Endothelial cell of umbilical vein (primary cell): ENCODE measurements at regions not wholly inside any gene's neighbourhood (a gene's known extent, or its start where the extent isn't known, plus 50 kb on each side); places are given as distances from the start of the nearest gene placed in this dataset.

ENCODE experiments used
- BruUV-seq: library from RNA; stranded (reverse); fragments of 400-500 nt; replicated peaks from 2 replicates; lab custom pipeline; 2021; lab: Mats Ljungman, UMichigan
- CTCF ChIA-PET: fragments of 300-600, 350-600 bp; sonication (Branson Sonifier 250); formaldehyde crosslinking; loops from one replicate; lab custom pipeline; 2021; ENCODE audit warnings: antibody characterized with exemption, inconsistent platforms; lab: Charles Lee
- POLR2A ChIA-PET: fragments of 300-600, 350-600 bp; sonication (Branson Sonifier 250); formaldehyde crosslinking; loops from one replicate; lab custom pipeline; 2021; ENCODE audit warnings: antibody characterized with exemption, inconsistent platforms; lab: Charles Lee
- DNase-seq: peaks from one replicate; pipeline ENCODE4 v3.0.0-alpha.2; 2011; ENCODE audit warnings: low read depth, low spot score
- FAIRE-seq: peaks from 2 replicates; lab custom pipeline; 2011; peaks lifted over from hg19 to GRCh38; lab: Jason Lieb, UNC
- H2AFZ ChIP-seq: 2 replicates; pipeline ENCODE4 v1.6.0; 2012; ENCODE audit warnings: low read depth, low read length, control low read depth, inconsistent platforms
- H3K27ac ChIP-seq: 2 replicates; pipeline ENCODE4 v1.5.1; 2011; ENCODE audit warnings: low read depth, mild to moderate bottlenecking, control low read depth, low read length, moderate library complexity; ENCODE audit not compliant: insufficient read depth
- H3K27me3 ChIP-seq, 2 experiments: 2 replicates each; pipeline versions ENCODE4 v1.6.0 to v1.6.1; 2011; ENCODE audit warnings: low read length in 2 of 2, mixed read lengths in 1 of 2; ENCODE audit not compliant: control insufficient read depth in 2 of 2, insufficient read depth in 2 of 2
- H3K36me3 ChIP-seq, 2 experiments: 2 replicates in 1 of 2; 3 replicates in 1 of 2; pipeline ENCODE4 v1.5.1; 2011; ENCODE audit warnings: low read length in 2 of 2, mild to moderate bottlenecking in 1 of 2, moderate library complexity in 1 of 2; ENCODE audit not compliant: control insufficient read depth in 2 of 2, insufficient read depth in 2 of 2; ENCODE audit errors: extremely low read depth in 1 of 2
- H3K4me1 ChIP-seq: 3 replicates; pipeline ENCODE4 v1.5.1; 2011; ENCODE audit warnings: mild to moderate bottlenecking, low read length; ENCODE audit not compliant: control insufficient read depth, insufficient read depth; ENCODE audit errors: extremely low read depth
- H3K4me2 ChIP-seq: 2 replicates; pipeline ENCODE4 v1.6.1; 2011; ENCODE audit warnings: low read length, control low read depth, mixed read lengths; ENCODE audit not compliant: insufficient read depth
- H3K4me3 ChIP-seq, 3 experiments: fragments of 200-600 bp in 1 of 3; sonication (generic), shearing (Covaris generic) in 1 of 3; replicated peaks in 1 of 3; 2 replicates each; pipeline ENCODE4 v1.5.1; 2011 to 2016; ENCODE audit warnings: control low read depth in 3 of 3, low read length in 3 of 3, mild to moderate bottlenecking in 2 of 3, inconsistent platforms in 1 of 3, low read depth in 1 of 3, moderate library complexity in 1 of 3; ENCODE audit not compliant: insufficient read depth in 1 of 3
- H3K79me2 ChIP-seq: 2 replicates; pipeline ENCODE4 v1.6.0; 2012; ENCODE audit warnings: low read length, inconsistent platforms; ENCODE audit not compliant: control insufficient read depth, insufficient read depth
- H3K9ac ChIP-seq: replicated peaks from 2 replicates; pipeline ENCODE3; 2011; ENCODE audit warnings: low read length, control low read depth; ENCODE audit not compliant: insufficient read depth; ENCODE audit errors: extremely low read depth
- H3K9me1 ChIP-seq: replicated peaks from 3 replicates; pipeline ENCODE4 v1.6.0; 2011; ENCODE audit warnings: mild to moderate bottlenecking, low read length; ENCODE audit not compliant: control insufficient read depth, insufficient read depth; ENCODE audit errors: extremely low read depth
- H3K9me3 ChIP-seq: replicated peaks from 2 replicates; pipeline ENCODE4 v1.5.1; 2012; ENCODE audit warnings: low read length, inconsistent platforms; ENCODE audit not compliant: control insufficient read depth, insufficient read depth
- H4K20me1 ChIP-seq: replicated peaks from 2 replicates; pipeline ENCODE3; 2011; ENCODE audit warnings: mild to moderate bottlenecking, low read length; ENCODE audit not compliant: control insufficient read depth, insufficient read depth; ENCODE audit errors: extremely low read depth
- CTCF ChIP-seq, 2 donors: IDR thresholded peaks; 1 replicate in 1 of 2; 2 replicates in 1 of 2; pipeline ENCODE4 v1.5.1; 2011; ENCODE audit warnings: low read length in 2 of 2, mild to moderate bottlenecking in 2 of 2, moderate library complexity in 2 of 2, control low read depth in 1 of 2, inconsistent platforms in 1 of 2, low read depth in 1 of 2; ENCODE audit not compliant: insufficient read depth in 1 of 2; ENCODE audit errors: extremely low read depth in 1 of 2
- EZH2 ChIP-seq: IDR thresholded peaks from 2 replicates; pipeline ENCODE4 v1.6.1; 2012; ENCODE audit warnings: borderline replicate concordance, low read depth, mild to moderate bottlenecking, moderate library complexity, low read length, inconsistent platforms; ENCODE audit not compliant: severe bottlenecking
- FOS ChIP-seq: IDR thresholded peaks from 2 replicates; pipeline ENCODE4 v1.6.1; 2011; ENCODE audit warnings: mild to moderate bottlenecking, low read length, moderate library complexity, borderline replicate concordance; ENCODE audit not compliant: insufficient read depth
- GATA2 ChIP-seq: IDR thresholded peaks from 2 replicates; pipeline ENCODE4 v1.7.0; 2011; ENCODE audit warnings: low read depth, mild to moderate bottlenecking, moderate library complexity, mixed read lengths, low read length; ENCODE audit not compliant: insufficient read length, insufficient read depth
- JUN ChIP-seq: IDR thresholded peaks from 2 replicates; pipeline ENCODE4 v1.6.1; 2011; ENCODE audit warnings: borderline replicate concordance, low read depth; ENCODE audit not compliant: insufficient read length, insufficient read depth
- MAX ChIP-seq: IDR thresholded peaks from 2 replicates; pipeline ENCODE4 v1.6.1; 2011; ENCODE audit not compliant: insufficient read depth, insufficient read length
- MYC ChIP-seq: IDR thresholded peaks from one replicate; pipeline ENCODE4 v1.6.1; 2011; ENCODE audit warnings: mild to moderate bottlenecking, low read depth, low read length
- POLR2A ChIP-seq: IDR thresholded peaks from 2 replicates; pipeline ENCODE4 v1.6.1; 2012; ENCODE audit warnings: low read depth, mild to moderate bottlenecking, control low read depth, low read length
- POLR2AphosphoS5 ChIP-seq: IDR thresholded peaks from 2 replicates; pipeline ENCODE4 v1.6.1; 2012; ENCODE audit warnings: low read depth, mild to moderate bottlenecking, control low read depth, low read length, moderate library complexity; ENCODE audit not compliant: insufficient read depth
- dilution Hi-C: fragments of 300-500 bp; cut with MboI; formaldehyde crosslinking; loops from one replicate; pipeline ENCODE4 v1.15.0; 2019; ENCODE audit warnings: low sequenced_read_pairs; ENCODE audit not compliant: extremely low pct_ligation_motif_present
- intact Hi-C: fragments of 100-400 bp; cut with micrococcal nuclease; formaldehyde crosslinking; loops from one replicate; pipeline ENCODE4 v1.10.0; 2022

- intact Hi-C loops, result no loop called here
- H3K9ac ChIP-seq, result no peak overlapping the region
- H3K79me2 ChIP-seq, result no peaks in the 10 kb centered on the region
- dilution Hi-C loops, result no loop called here
- no peak overlapping the region for H3K27ac ChIP-seq
- ChIA-PET POLR2A (no interaction called here), CTCF (no interaction called here)
- H3K27me3 ChIP-seq, result no peaks in the 10 kb centered on the region
- H2AFZ ChIP-seq, result no peak overlapping the region
- TF ChIP-seq CTCF (IDR thresholded peaks at IDR 0.05; ENCODE audit: extremely low read depth in 1 of 2, insufficient read depth in 1 of 2, low read depth in 1 of 2, low read length in 2 of 2) (no peak), FOS (no peak), MAX (no peak), JUN (no peak), EZH2 (no peak), GATA2 (no peak), POLR2AphosphoS5 (no peak), MYC (no peak), POLR2A (no peak)
- H3K36me3 ChIP-seq, result no peaks in the 10 kb centered on the region
- FAIRE-seq (no peak), DNase-seq (no peak)
- H3K4me3 ChIP-seq, result no peak overlapping the region
- no peaks in the 10 kb centered on the region for H4K20me1 ChIP-seq
- no peaks in the 10 kb centered on the region for H3K4me1 ChIP-seq
- no peaks in the 10 kb centered on the region for H3K9me1 ChIP-seq
- H3K9me3 ChIP-seq, result no peaks in the 10 kb centered on the region
- BruUV-seq, result no TSS peak
- H3K4me2 ChIP-seq, result no peak overlapping the region
These were observed 185.0 kb downstream of the MATN1 start for GRCh38 chr1:30538226-30538992.
